ENCODE measurements at regions not wholly inside any gene's neighbourhood (a gene's known extent, or its start where the extent isn't known, plus 50 kb on each side); places are given as distances from the start of the nearest gene placed in this dataset.
"Not testable (repeated sequence)": the region's sequence is repeated elsewhere in the genome, so short reads cannot be mapped to it uniquely, and the experiment has no call there.

GRCh38 chr11:104771763-104772162 is 126.5 kb downstream of the CASP12 start:
- Histone ChIP-seq H3K27ac (ENCODE audit: low read length) (no peak overlapping the region), H3K79me2 (ENCODE audit: low read length) (no peaks in the 10 kb centered on the region), H3F3A (ENCODE audit: insufficient read depth, low read length) (no peaks in the 10 kb centered on the region), H3K4me1 (ENCODE audit: low read length) (no peaks in the 10 kb centered on the region), H3K4me3 (ENCODE audit: low read length) (no peak overlapping the region), H4K20me1 (ENCODE audit: insufficient read depth, low read length) (no peaks in the 10 kb centered on the region), H3K4me2 (ENCODE audit: low read depth, low read length) (no peak overlapping the region), H3K9me2 (replicated peaks; ENCODE audit: insufficient read depth, low read length) (no peaks in the 10 kb centered on the region), H3K9me3 (replicated peaks; ENCODE audit: insufficient read depth, low read length) (no peaks in the 10 kb centered on the region), H3K36me3 (replicated peaks; ENCODE audit: insufficient read depth, low read length) (no peaks in the 10 kb centered on the region), H3K9ac (ENCODE audit: low read length) (no peak overlapping the region), H3K27me3 (replicated peaks; ENCODE audit: insufficient read depth, low read length) (no peaks in the 10 kb centered on the region), H2AFZ (ENCODE audit: low read length) (no peak overlapping the region)
- TF ChIP-seq EZH2phosphoT487 (IDR thresholded peaks at IDR 0.05; ENCODE audit: low read length) = no peak
- no peak for TF ChIP-seq CTCF (IDR thresholded peaks at IDR 0.05; ENCODE audit: low read length)
- no peak for DNase-seq

GRCh38 chr11:104771046-104771445 is 127.2 kb downstream of the CASP12 start:
- not testable (repeated sequence) for H3F3A ChIP-seq (ENCODE audit: insufficient read depth, low read length); H3K4me3 ChIP-seq (ENCODE audit: low read length); DNase-seq; H3K4me2 ChIP-seq (ENCODE audit: low read depth, low read length); H4K20me1 ChIP-seq (ENCODE audit: insufficient read depth, low read length); H2AFZ ChIP-seq (ENCODE audit: low read length); H3K79me2 ChIP-seq (ENCODE audit: low read length); H3K27me3 ChIP-seq (replicated peaks; ENCODE audit: insufficient read depth, low read length); H3K9me2 ChIP-seq (replicated peaks; ENCODE audit: insufficient read depth, low read length); H3K27ac ChIP-seq (ENCODE audit: low read length); H3K4me1 ChIP-seq (ENCODE audit: low read length); H3K36me3 ChIP-seq (replicated peaks; ENCODE audit: insufficient read depth, low read length); H3K9ac ChIP-seq (ENCODE audit: low read length); H3K9me3 ChIP-seq (replicated peaks; ENCODE audit: insufficient read depth, low read length)

GRCh38 chr11:104765401-104766095 is 132.7 kb downstream of the CASP12 start:
- no peak overlapping the region for H3K4me3 ChIP-seq (ENCODE audit: low read length)
- peaks cover 17% of the 10 kb centered on the region for H3K4me1 ChIP-seq (ENCODE audit: low read length)
- TF ChIP-seq EZH2 (optimal IDR thresholded peaks at IDR 0.05; ENCODE audit: low read depth, low read length) = no peak
- no peak for TF ChIP-seq EZH2phosphoT487 (IDR thresholded peaks at IDR 0.05; ENCODE audit: low read length)
- TF ChIP-seq CTCF (IDR thresholded peaks at IDR 0.05; ENCODE audit: low read length) = no peak
- no peaks in the 10 kb centered on the region for H4K20me1 ChIP-seq (ENCODE audit: insufficient read depth, low read length)
- H2AFZ ChIP-seq (ENCODE audit: low read length) = no peak overlapping the region
- H3K4me2 ChIP-seq (ENCODE audit: low read depth, low read length) = no peak overlapping the region
- H3K27ac ChIP-seq (ENCODE audit: low read length) = no peak overlapping the region
- no peaks in the 10 kb centered on the region for H3K27me3 ChIP-seq (replicated peaks; ENCODE audit: insufficient read depth, low read length)
- H3K9me2 ChIP-seq (replicated peaks; ENCODE audit: insufficient read depth, low read length) = no peaks in the 10 kb centered on the region
- H3K9ac ChIP-seq (ENCODE audit: low read length) = no peak overlapping the region
- H3K36me3 ChIP-seq (replicated peaks; ENCODE audit: insufficient read depth, low read length) = no peaks in the 10 kb centered on the region
- 0 out of 2 replicates have a peak, but pooled peaks cover 7% of the 10 kb centered on the region for H3F3A ChIP-seq (ENCODE audit: insufficient read depth, low read length)
- DNase-seq = no peak
- H3K9me3 ChIP-seq (replicated peaks; ENCODE audit: insufficient read depth, low read length) = no peaks in the 10 kb centered on the region
- H3K79me2 ChIP-seq (ENCODE audit: low read length) = no peaks in the 10 kb centered on the region

GRCh38 chr11:104764710-104765045 is 133.6 kb downstream of the CASP12 start:
- Histone ChIP-seq H3K4me1 (ENCODE audit: low read length) (peaks cover 17% of the 10 kb centered on the region), H3F3A (ENCODE audit: insufficient read depth, low read length) (0 out of 2 replicates have a peak, but pooled peaks cover 7% of the 10 kb centered on the region), H3K27me3 (replicated peaks; ENCODE audit: insufficient read depth, low read length) (no peaks in the 10 kb centered on the region), H3K79me2 (ENCODE audit: low read length) (no peaks in the 10 kb centered on the region), H3K27ac (ENCODE audit: low read length) (peak overlapping the region; percentile 11; the same call in 1 of the 2 replicates), H3K4me2 (ENCODE audit: low read depth, low read length) (peak overlapping the region; percentile 45), H3K9me2 (replicated peaks; ENCODE audit: insufficient read depth, low read length) (no peaks in the 10 kb centered on the region), H3K4me3 (ENCODE audit: low read length) (no peak overlapping the region), H2AFZ (ENCODE audit: low read length) (peak overlapping the region; percentile 23; the same call in 1 of the 2 replicates), H3K36me3 (replicated peaks; ENCODE audit: insufficient read depth, low read length) (no peaks in the 10 kb centered on the region), H3K9ac (ENCODE audit: low read length) (no peak overlapping the region), H3K9me3 (replicated peaks; ENCODE audit: insufficient read depth, low read length) (no peaks in the 10 kb centered on the region), H4K20me1 (ENCODE audit: insufficient read depth, low read length) (no peaks in the 10 kb centered on the region)
- TF ChIP-seq EZH2phosphoT487 (IDR thresholded peaks at IDR 0.05; ENCODE audit: low read length) (no peak), CTCF (IDR thresholded peaks at IDR 0.05; ENCODE audit: low read length) (no peak), EZH2 (optimal IDR thresholded peaks at IDR 0.05; ENCODE audit: low read depth, low read length) (no peak)
- DNase-seq = peak; percentile 30
